GM21737 (cell line): ENCODE measurements at regions not wholly inside any gene's neighbourhood (a gene's known extent, or its start where the extent isn't known, plus 50 kb on each side); places are given as distances from the start of the nearest gene placed in this dataset.

ENCODE experiments used
- ATAC-seq: cut with Tn5 transposase; IDR thresholded peaks from one replicate; pipeline ENCODE4 v1.9.1; 2021; ENCODE audit warnings: mild to moderate bottlenecking, moderate library complexity; ENCODE audit not compliant: unreplicated experiment

DNA sequence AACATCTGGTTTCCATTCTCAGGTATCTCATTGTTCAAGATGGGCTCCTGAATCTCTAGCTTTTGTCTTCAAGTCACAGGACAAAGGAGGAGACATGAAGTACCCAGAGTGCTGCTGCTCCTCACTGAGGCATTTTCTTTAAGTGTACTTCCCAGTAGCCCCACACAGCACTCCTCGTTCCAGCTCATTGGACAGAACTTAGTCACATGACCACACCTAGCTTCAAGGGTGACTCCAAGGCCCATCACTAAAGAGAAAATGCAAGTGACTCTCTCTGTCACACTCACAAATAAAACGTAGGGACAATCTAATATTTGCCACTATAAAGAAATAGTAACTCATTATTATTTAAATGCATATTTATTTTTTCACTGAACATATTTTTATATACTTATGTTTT, 58.3 kb upstream of the NEUROD6 start:
- ATAC-seq: no peak

DNA sequence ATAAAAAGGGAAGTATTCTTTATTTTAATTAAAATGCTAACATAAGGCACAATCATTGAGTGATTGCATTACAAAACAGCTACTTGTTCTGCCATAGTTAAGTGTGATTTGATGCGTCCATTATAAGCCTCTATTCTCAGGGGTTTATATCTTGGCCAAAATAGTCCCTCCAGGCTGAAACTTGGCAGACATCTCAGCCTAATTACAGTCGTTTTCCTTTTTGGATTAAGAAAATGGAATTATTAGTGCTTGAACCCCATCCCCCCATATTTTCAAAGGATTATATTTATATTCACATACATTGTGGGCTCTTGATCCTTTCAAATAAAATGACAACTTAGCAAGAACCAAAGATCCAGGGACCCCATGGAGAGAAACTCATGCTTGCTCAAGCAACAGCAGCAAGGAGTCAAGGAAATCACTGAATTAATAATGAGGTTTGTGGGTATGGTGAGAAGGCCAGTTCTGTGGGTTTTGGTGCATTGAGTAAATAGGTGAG, 66.7 kb upstream of the NEUROD6 start:
- no peak for ATAC-seq

GRCh38 chr7:31408140-31408729, 67.7 kb upstream of the NEUROD6 start:
- ATAC-seq: no peak

DNA sequence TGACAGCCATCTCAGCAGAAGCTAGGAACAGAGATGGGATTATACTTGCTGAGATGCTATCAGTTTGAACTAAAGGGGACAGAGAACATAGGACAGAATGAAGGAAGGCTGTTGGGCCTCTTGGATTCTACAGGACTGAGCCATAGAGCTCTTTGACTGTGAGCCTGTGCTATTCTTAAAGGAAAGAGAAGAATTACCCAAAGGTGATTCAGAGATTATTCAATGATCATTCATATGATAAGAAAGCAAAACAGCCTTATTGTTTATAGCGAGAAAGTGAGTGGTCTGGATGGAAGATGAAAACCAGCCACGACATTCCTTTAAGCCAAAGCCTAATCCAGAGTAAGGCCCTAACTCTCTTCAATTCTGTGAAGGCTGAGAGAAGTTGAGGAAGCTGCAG, 69.7 kb upstream of the NEUROD6 start:
- no peak for ATAC-seq

DNA sequence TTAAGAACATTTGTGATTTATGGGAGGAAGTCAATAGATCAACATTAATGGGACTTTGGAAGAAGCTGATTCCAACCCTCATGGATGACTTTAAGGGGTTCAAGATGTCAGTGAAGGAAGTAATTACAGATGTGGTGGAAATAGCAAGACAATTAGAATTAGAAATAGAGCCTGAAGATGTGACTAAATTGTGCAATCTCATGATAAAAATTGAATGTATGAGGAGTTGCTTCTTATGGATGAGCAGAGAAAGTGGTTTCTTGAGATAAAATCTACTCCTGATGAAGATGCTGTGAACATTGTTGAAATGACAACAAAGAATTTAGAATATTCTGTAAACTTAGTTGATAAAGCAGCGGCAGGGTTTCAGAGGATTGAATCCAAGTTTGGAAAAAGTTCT, 70.9 kb upstream of the NEUROD6 start:
- no peak for ATAC-seq

DNA sequence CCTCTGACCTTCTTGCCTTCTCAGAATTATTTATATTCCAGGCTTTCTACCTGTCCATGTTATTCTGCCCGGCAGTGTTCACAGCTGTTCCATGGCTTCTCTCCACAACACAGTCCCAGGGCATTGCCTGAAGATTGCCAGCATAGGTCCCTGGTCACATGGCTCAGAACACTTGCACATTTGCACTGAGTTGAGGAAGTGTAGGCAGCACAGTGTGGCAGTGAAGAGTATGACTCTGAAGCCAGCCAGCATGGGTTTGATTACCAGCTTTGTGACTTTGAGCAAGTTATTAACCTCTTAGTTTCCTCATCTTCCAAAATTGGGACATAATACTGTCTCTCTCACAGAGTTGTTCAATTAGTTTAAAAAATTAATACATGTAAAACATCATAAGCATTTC, 73.2 kb upstream of the NEUROD6 start:
- no peak for ATAC-seq

DNA sequence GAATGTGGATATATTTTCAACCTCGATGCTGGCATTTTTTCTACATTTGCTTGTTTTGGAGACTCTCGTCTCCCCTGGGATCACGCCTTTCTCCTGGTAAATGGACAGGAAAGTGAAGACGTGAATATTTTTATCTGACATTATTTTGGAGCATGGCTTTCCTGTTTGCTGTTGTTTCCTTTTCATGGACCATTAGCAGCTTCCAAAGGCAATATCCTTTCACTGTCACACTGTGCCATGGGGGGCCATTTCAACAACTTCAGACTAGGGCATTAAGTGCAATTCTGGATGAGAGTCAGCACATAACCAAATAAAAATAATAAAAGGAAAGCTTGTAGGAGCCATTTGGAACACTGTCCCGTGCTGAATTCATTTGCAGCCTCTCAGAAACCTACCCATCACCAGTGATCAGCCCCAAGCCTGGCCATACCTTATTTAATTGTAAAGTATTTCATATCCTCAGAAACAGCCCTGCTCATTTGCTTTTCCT, 75.9 kb upstream of the NEUROD6 start:
- ATAC-seq: no peak

DNA sequence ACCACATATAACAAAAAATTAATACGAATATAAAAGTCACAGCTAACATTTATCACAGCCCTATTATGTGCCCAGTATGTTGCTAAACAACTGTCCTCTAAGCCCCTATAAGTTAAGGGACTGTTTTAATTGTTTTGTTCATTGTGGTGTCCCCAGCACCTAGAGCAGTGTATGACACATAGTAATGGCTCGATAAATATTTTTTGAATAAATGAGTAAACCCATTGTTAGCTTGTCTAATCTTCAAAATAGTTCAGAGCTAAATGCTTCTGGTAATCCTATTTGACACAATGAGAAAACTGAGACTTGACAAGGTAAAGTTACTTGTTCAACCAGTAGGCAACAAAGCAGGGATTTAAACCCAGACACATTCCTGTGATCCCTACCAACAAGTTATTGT, 78.4 kb upstream of the NEUROD6 start:
- no peak for ATAC-seq

GRCh38 chr7:31419505-31420055, 79.1 kb upstream of the NEUROD6 start:
- ATAC-seq: no peak

DNA sequence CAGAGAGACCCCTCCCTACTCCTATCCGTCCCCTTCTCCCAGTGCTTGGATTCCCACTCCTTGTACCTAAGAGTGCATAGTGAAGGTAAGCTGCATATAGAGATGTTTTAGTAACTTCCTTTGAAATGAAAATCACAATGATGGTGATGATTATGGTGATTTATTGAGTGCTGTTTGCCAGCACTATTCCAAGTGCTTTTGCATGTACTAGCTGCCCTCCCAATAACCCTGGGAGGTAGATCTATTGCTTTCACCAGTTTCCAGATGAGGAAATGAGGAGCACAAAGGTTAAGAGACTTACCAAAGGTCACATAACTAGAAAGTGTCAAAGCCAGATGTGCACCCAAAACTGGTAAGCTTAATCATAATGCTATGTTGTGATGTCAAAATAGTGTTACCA, 80.4 kb upstream of the NEUROD6 start:
- no peak for ATAC-seq

GRCh38 chr7:31421607-31422006, 81.1 kb upstream of the NEUROD6 start:
- ATAC-seq: no peak

GRCh38 chr7:31423994-31424393, 83.5 kb upstream of the NEUROD6 start:
- no peak for ATAC-seq

- no peak for ATAC-seq
Observed at GRCh38 chr7:31432176-31432575, 81.7 kb upstream of the ITPRID1 start.

- ATAC-seq: no peak
Observed at GRCh38 chr7:31432836-31433340, 81.0 kb upstream of the ITPRID1 start.

GRCh38 chr7:31437250-31437865, 76.5 kb upstream of the ITPRID1 start:
- no peak for ATAC-seq

DNA sequence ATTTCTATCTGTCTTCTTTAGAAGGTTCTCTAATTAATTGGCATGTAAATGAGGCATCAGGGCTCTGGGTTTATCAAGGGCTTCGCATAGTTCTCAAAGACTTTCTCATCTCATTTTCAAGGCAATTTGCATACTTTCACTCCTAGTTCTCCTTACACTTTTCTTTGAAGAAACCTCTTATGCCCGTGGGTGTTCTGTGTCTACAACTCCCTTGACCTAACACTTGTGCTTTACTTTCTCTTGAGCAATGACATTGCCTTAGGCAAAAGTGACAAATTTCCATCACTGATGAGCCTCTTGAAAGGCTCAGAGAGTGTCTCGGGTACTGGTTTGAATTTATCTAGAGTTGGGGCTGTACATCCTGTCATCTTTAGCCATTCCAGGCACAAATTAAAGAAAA, 74.7 kb upstream of the ITPRID1 start:
- ATAC-seq: no peak

DNA sequence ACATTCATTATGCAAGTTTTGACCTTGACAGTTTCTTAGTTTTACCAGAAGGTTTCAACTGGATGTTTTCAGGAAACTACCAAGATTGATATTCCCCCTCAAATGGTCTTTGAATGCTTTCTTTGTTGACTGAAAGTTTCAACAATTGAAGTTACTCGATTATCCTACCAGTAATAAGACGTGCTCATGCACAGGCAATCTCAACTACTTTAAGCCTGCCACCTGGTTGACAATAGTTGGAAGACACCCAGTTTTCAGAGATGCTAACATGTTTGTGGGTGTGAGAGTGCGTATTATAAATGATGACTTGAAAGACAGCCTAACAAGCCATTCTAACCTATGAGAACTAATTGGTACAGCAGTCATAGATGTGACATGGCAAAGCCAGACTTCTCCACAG, 73.4 kb upstream of the ITPRID1 start:
- no peak for ATAC-seq

- no peak for ATAC-seq
Observed at GRCh38 chr7:31442626-31443025, 71.3 kb upstream of the ITPRID1 start.

GRCh38 chr7:31443457-31443856, 70.4 kb upstream of the ITPRID1 start:
- ATAC-seq: peak; percentile 76

GRCh38 chr7:31444196-31444595, 69.7 kb upstream of the ITPRID1 start:
- no peak for ATAC-seq

DNA sequence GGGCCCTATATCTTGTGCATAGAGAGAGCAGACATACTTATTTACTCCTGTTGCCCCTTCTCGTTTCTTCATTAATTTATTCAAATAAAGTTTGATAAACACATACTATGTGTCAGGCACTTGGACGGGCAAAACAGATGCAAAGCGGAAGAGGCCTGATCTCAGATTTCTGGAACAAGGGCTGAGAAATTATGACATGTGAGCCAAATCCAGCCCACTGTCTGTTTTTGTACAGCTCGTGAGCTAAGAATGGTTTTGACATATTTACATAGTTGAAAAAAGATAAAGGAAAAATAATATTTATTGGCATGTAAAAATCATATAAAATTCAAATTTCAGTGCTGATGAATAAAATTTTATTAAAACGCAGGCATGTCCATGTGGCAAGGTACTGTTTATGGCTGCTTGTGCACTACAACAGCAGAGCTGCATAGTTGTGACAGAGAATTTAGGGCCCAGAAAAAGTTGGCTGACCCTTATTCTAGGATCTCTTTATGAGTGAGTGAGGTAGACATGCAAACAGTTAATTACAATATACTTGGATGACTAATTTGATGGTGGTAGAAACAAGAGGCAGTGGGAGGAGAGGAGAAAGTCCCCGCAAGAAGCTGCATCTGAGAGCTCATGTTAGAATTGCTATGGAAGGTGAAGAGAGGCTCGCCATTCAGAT, 68.1 kb upstream of the ITPRID1 start:
- no peak for ATAC-seq

DNA sequence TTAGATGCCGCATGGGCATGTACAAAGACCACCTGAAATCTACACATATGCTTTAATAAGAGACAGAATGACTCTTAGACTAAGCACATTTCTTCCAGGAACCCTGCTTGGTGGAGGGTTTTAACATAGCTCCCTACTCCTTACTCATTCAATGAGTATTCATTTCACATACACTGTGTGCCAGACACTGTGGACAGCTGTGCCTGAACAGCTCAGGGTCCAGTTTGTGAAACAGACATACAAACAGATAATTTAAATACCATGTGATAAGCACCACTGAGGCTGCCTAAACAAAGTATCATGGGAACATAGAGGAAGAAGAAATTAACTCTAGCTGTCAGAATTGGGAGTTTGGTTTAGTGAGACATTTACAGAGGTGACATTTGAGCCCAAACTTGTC, 65.2 kb upstream of the ITPRID1 start:
- no peak for ATAC-seq
